SJSA1 (cell line): ENCODE measurements at regions not wholly inside any gene's neighbourhood (a gene's known extent, or its start where the extent isn't known, plus 50 kb on each side); places are given as distances from the start of the nearest gene placed in this dataset.

Experiments used
- DNase-seq, 2 experiments: peaks; one replicate each; pipeline ENCODE4 v3.0.0-alpha.2; 2015 to 2020; ENCODE audit warnings: low spot score in 2 of 2, low read depth in 1 of 2
- H3K27ac ChIP-seq: fragments of 250-450 bp; sonication (Bioruptor Pico); 2 replicates; pipeline ENCODE4 v1.5.1; 2020; ENCODE audit warnings: mild to moderate bottlenecking, moderate library complexity
- H3K27me3 ChIP-seq: fragments of 250-450 bp; sonication (Bioruptor Pico); replicated peaks from 2 replicates; pipeline ENCODE4 v1.5.1; 2020; ENCODE audit warnings: mild to moderate bottlenecking, moderate library complexity
- H3K36me3 ChIP-seq: fragments of 250-450 bp; sonication (Bioruptor Pico); 2 replicates; pipeline ENCODE4 v1.5.1; 2020; ENCODE audit warnings: mild to moderate bottlenecking
- H3K4me1 ChIP-seq: fragments of 250-450 bp; sonication (Bioruptor Pico); replicated peaks from 2 replicates; pipeline ENCODE4 v1.6.1; 2021; ENCODE audit warnings: mild to moderate bottlenecking
- H3K4me3 ChIP-seq: fragments of 250-450 bp; sonication (Bioruptor Pico); 2 replicates; pipeline ENCODE4 v1.5.1; 2020; ENCODE audit warnings: mild to moderate bottlenecking
- H3K9me3 ChIP-seq: fragments of 250-450 bp; sonication (Bioruptor Pico); replicated peaks from 2 replicates; pipeline ENCODE4 v1.5.1; 2020; ENCODE audit warnings: mild to moderate bottlenecking

DNA sequence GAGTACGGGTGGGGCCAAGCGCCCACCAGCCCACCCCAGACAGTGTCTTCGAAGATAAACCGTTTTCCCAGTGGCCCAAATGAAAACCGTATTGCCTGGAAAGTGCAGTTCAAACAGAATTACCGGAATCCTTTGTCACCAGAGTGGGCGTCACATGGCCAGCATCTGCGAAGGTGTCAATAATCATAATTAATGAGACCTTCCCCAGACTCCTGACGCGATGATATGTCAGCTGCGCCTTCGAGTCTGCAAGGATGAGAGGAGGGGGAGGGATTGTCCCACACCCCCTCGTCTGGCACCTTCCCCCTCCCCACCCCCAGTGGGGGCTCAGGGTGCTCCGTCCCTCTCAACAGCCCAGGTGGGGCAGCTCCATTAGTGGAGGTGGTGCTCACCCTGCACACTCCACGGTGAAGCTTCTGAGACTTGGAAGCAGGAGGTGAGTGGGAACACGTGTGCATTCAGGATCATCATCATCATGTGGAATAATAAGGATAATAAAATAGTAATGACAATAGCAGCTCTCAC lies 215.1 kb downstream of the PTPRU start:
- H3K27ac ChIP-seq = no peak overlapping the region

DNA sequence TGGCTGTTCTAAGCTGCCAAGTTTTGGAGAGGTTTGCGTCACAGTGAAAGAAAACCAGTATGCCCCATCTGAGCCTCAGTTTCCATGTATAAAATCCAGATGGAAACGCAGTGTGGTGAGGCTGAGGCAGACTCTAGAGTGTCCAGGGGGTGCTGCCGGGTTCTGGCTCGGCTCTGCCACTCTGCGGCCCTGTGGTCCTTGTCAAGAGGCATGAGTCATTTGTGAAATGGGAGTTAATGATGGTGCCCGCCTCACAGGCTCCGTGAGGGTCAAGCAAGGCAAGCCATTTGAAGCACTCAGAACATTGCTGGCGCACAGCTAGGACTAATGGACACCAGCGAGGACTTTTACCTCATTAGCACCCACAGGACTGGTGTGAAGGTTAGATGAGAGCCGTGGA lies 214.3 kb downstream of the PTPRU start:
- no peaks in the 10 kb centered on the region for H3K27me3 ChIP-seq
- no peaks in the 10 kb centered on the region for H3K4me1 ChIP-seq
- H3K9me3 ChIP-seq = no peaks in the 10 kb centered on the region
- H3K4me3 ChIP-seq = no peak overlapping the region
- H3K36me3 ChIP-seq = no peaks in the 10 kb centered on the region
- DNase-seq = no peak
- H3K27ac ChIP-seq = no peak overlapping the region

More for the DNA sequence above, 215.1 kb downstream of the PTPRU start:
- Histone ChIP-seq H3K4me3 (no peak overlapping the region), H3K9me3 (no peaks in the 10 kb centered on the region), H3K4me1 (no peaks in the 10 kb centered on the region), H3K36me3 (no peaks in the 10 kb centered on the region), H3K27me3 (no peaks in the 10 kb centered on the region)
- DNase-seq = no peak

DNA sequence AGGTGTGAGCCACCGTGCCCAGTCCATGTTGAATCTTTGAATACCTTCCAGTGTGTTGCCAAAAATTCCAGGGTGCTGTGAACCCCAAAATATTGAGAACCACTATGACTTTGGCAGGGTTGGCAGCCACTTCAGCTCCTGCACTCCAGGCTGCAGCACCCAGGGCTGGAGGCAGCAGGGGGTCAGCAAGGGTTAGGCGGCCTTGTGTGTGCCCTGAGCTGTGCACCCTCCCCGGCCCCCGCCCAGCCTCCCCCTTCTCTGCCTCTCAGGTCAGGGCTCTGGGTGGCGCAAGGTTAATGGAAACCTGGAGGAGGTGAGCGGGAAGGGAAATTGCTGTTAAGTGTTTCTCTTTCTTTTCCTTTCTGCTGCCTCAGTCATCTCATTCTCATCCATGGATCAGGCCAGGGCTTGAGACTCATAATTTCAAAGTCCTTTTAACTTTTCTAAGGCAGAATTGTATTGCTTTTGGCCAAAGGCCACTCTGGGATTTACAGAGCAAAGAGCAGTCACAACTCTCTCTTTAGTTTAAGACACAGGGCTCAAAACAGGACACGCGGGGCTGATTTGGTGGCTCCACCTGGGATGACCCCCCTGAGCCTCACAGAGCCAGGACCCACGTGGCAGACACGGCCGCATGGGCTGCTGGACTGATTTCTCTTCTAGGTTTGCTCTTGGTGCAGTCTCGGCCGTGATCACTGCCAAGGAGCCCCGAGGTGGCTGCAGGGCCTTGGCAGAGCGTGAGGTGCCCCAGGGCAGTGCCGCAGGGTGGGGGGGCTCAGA lies 212.3 kb downstream of the PTPRU start:
- no peak for DNase-seq
- no peaks in the 10 kb centered on the region for H3K9me3 ChIP-seq
- H3K4me3 ChIP-seq = no peak overlapping the region
- H3K27me3 ChIP-seq = no peaks in the 10 kb centered on the region
- no peaks in the 10 kb centered on the region for H3K36me3 ChIP-seq
- H3K27ac ChIP-seq = no peak overlapping the region
- H3K4me1 ChIP-seq = no peaks in the 10 kb centered on the region

DNA sequence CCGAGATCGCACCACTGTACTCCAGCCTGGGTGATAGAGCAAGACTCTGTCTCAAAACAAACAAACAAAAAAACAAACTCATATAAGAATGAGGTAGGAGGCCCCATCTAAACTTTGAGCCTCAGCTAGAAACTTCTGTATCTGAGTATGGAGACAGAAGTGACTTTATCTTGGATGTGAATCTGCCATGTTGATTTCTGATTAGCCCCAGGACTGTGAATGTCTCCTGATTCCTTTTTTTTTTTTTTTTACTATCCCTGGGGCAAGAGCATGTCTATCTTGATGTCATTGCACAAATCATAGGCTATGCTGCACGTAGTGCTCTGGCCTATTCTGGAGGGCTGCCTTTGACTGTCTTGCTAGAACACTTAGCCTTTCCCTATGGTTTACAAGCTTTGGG lies 211.0 kb downstream of the PTPRU start:
- no peaks in the 10 kb centered on the region for H3K27me3 ChIP-seq
- no peak overlapping the region for H3K4me3 ChIP-seq
- H3K27ac ChIP-seq = no peak overlapping the region
- H3K36me3 ChIP-seq = no peaks in the 10 kb centered on the region
- H3K9me3 ChIP-seq = no peaks in the 10 kb centered on the region
- no peak for DNase-seq
- H3K4me1 ChIP-seq = no peaks in the 10 kb centered on the region

DNA sequence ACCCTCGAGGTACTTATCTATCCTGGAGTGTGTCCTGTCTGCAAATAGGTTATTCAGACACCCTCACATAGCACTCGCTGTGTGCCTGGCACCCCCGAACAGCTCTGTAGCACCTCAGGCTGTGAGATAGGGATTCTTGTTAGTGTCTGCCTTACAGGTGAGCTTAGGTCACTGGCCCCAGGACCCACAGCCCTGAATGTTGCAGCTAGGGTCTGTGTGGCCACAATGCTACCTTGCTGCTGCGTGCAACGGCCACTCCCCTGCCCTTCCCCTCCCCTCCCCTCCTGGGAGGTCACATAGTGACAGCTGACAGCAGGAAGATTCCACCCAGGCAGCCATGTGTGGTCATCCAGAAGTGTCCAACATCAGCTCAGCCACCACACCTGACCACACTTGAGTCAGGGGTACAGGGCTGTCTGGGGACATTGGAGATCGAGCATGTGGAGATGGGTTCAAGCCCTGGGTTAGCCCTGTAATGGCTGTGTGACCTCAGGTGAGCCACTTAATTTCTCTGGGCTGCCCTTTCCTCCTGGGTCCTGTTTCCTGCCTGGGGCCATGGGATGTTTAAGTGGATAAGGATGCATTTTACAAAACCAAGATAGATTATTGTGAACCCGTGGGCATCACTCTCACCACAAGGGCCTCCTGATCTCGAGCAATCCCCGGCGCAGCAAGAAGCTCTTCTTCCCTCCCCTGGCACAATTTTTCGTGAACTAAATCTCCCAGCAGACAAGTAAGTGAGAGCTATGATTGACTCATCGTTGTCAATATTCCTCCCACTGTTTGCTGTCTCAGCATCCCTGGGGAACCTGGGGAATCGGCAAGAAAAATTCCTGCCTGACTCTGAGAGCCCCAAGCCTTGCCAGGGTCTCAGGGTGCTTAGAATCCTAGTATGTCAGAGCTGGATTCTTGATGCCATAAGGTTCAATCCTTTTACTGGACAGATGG lies 208.7 kb downstream of the PTPRU start:
- Histone ChIP-seq H3K4me1 (no peaks in the 10 kb centered on the region), H3K27ac (no peak overlapping the region), H3K27me3 (peaks cover 18% of the 10 kb centered on the region), H3K4me3 (no peak overlapping the region), H3K9me3 (no peaks in the 10 kb centered on the region), H3K36me3 (no peaks in the 10 kb centered on the region)
- no peak for DNase-seq

DNA sequence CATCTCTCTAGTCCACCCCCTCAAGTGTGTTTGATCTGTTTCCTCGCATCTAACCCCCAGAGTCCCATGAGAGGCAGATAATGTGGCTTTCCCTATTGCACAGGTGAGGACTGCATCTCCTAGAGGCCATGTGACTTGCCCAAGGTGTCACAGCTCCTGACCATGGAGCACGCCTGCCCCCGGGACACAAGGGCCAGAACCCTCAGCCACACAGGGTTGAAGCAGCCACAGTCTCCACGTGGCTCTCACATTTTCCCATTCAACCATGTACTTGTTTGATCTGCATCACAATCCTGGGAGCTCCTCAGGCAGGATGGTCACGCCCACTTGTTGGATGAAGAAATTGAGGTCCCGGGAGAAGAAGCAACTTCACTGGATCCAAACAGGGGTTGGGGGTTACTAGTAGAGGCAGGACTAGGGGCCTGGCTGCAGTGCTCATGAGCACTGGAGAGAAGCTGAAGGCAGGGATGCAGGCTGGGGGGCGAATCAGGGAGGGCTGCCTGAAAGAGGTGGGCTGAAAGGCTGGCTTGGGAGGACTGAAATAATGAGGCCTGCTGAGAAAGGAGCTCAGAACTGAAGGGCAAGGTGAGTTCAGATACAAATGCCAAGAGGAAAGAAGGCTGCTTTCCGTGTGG lies 207.9 kb downstream of the PTPRU start:
- Histone ChIP-seq H3K4me3 (no peak overlapping the region), H3K36me3 (no peaks in the 10 kb centered on the region), H3K4me1 (no peaks in the 10 kb centered on the region), H3K27me3 (peaks cover 22% of the 10 kb centered on the region), H3K27ac (no peak overlapping the region), H3K9me3 (no peaks in the 10 kb centered on the region)
- no peak for DNase-seq

DNA sequence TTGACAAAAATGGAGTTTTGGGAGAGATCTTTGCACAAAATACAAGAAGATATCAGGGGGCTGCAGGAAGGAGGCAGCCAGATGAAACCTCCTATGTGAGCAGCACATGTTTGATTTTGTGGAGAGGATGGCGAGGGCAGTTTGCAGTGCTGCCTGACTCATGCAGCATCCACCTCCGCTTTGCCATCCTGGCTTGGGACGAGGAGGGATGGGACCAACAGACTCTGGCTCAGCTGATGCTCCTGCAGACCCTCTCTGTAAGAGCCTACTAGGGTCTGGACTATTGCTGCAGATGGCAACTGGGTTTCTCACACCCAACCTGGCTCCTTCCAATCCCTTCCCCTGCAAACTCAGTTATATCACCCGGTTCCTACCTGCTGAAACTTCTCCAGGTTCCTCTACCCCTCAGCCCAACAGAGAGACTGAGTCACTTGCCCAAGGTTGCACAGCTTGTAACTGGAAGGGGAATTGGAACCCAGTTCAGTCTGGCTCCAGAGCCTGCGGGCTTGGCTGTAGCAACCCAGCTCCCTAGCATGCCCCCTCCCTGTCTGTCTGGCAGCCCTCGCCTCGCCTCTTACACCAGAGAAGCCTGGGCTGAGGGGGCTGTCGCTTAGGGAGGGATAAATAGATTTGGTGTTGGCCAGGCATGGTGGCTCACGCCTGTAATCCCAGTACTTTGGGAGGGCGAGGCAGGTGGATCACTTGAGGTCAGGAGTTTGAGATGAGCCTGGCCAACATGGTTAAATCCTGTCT lies 205.8 kb downstream of the PTPRU start:
- Histone ChIP-seq H3K27me3 (peaks cover 32% of the 10 kb centered on the region), H3K36me3 (no peaks in the 10 kb centered on the region), H3K4me3 (no peak overlapping the region), H3K9me3 (no peaks in the 10 kb centered on the region), H3K27ac (no peak overlapping the region), H3K4me1 (no peaks in the 10 kb centered on the region)
- DNase-seq = no peak

DNA sequence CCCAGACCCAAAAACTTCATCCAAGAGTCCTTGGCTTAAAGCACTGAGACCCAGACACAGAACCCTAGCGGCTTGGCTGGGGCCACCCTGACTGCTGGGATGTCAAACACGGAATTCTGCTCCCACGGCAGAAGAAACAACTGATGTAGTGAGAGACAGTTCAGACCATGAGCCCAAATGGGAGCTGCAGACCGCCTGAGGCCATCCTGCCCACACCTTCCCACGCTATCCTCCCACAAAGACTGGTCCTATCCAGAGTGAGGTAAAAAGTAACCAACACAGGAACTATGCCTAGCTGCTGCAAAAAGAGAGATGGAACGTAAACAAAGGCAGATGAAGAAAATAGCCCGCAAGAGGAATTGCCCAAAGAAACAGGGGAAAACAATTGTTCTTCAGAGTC lies 203.3 kb downstream of the PTPRU start:
- Histone ChIP-seq H3K4me3 (no peak overlapping the region), H3K4me1 (no peaks in the 10 kb centered on the region), H3K27me3 (peaks cover 32% of the 10 kb centered on the region), H3K27ac (no peak overlapping the region), H3K9me3 (no peaks in the 10 kb centered on the region), H3K36me3 (no peaks in the 10 kb centered on the region)
- no peak for DNase-seq

DNA sequence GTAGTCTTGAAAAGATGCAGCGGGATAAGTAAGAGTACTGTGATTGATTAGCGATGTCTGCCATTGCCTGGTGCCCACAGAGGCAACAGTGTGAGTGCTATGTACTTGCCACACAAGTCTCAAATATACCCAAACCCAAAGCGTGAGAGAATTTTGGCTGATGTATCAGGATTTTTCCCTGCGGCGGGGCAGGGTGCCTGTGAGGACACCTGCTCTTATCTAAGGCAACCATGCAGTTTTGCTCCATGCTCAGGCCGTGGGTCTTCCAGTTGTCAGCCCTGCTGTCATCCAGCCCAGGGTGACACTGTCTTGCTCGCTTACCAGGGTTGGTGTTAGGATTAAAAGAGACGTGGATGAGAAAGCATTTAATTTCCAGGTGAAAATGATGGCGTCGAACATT lies 202.7 kb downstream of the PTPRU start:
- H3K4me3 ChIP-seq = no peak overlapping the region
- no peaks in the 10 kb centered on the region for H3K9me3 ChIP-seq
- peaks cover 32% of the 10 kb centered on the region for H3K27me3 ChIP-seq
- H3K27ac ChIP-seq = no peak overlapping the region
- H3K36me3 ChIP-seq = no peaks in the 10 kb centered on the region
- no peak for DNase-seq
- no peaks in the 10 kb centered on the region for H3K4me1 ChIP-seq

DNA sequence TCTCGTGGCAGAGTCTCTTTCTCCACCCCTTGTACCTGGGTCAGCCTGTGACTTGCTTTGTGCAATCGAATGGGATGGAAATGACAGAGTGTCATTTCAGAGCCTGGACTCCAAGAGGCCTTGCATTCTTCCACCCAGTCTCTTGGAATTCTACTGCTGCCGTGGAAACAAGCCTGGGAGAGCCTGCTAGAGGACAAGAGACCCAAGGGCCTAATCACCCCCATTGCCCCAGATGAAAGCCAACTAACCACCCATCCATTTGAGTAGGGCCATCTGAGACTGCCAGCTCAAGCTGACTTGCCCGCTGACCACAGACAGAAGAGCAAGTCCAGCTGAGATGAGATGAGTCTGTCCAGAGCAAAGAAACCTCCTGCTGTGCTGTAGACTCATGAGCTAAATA lies 201.6 kb downstream of the PTPRU start:
- DNase-seq = no peak
- H3K4me3 ChIP-seq = no peak overlapping the region
- no peaks in the 10 kb centered on the region for H3K36me3 ChIP-seq
- no peaks in the 10 kb centered on the region for H3K4me1 ChIP-seq
- peaks cover 32% of the 10 kb centered on the region for H3K27me3 ChIP-seq
- no peak overlapping the region for H3K27ac ChIP-seq
- H3K9me3 ChIP-seq = no peaks in the 10 kb centered on the region

DNA sequence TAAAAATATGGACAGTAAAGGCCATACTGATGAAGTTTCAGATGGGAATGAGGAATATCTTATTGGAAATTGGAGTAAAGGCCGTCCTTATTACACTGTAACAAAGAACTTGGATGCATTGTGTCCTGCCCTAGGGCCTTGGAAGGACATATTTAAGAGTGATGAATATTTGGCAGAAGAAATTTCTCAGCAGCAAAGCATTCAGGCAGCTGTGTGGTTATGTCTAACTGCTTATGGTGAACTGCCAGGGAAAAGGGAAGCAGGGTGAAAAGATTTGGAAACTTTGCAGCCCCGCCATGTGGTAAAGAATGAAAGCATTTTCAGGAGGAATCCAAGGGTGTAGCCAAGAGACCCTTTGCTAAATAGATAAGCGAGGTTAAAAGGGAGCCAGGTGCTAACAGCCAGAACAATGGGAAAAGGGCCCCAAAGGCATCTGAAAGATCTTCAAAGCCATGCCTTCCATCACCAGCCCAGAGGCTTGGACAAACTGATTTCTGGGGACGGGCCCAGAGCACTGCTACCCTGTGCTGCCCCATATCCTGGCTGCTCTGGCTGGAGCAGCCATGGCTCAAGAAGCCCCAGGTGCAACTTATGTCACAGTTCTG lies 200.0 kb downstream of the PTPRU start:
- Histone ChIP-seq H3K4me1 (no peaks in the 10 kb centered on the region), H3K36me3 (no peaks in the 10 kb centered on the region), H3K27me3 (peaks cover 25% of the 10 kb centered on the region), H3K27ac (no peak overlapping the region), H3K4me3 (no peak overlapping the region), H3K9me3 (no peaks in the 10 kb centered on the region)
- DNase-seq = no peak

DNA sequence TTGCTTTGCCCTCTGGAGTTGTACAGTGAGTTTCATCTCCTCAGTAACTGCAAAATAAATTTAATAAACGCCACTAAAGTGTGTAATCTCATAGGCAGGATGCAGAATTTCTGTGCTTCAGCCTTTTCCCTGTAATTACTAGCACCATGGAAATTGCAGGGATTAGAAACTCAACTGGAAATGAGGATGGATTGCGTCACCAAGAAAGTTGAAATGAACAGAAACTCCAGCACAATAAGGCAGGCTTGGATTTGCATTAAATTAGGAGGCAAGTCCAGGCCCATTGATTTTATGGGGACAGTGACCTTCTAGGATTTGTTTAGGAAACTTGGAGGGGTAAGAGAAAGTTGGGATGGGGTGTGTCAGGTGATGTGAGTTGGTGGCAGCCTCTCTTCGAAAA lies 197.5 kb downstream of the PTPRU start:
- H3K4me1 ChIP-seq = no peaks in the 10 kb centered on the region
- H3K9me3 ChIP-seq = no peaks in the 10 kb centered on the region
- peaks cover 6% of the 10 kb centered on the region for H3K27me3 ChIP-seq
- DNase-seq = no peak
- no peak overlapping the region for H3K27ac ChIP-seq
- H3K36me3 ChIP-seq = no peaks in the 10 kb centered on the region
- H3K4me3 ChIP-seq = no peak overlapping the region

DNA sequence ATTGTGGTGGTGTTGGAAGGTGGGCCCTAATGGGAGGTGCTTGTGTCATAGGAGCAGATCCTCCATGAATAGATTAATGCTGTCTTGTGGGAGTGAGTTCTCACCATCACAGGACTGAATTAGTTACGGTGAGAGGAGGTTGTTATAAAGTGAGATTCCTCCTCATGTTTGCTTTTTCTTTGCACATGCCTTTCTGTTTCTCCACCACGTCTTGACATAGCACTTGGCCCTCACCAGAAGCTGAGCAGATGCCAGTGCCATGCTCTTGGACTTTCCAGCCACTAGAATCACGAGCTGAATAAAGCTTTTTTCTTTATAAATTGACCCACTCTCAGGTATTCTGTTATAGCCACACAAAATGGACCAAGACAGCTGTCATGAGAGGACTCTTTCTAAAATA lies 194.8 kb downstream of the PTPRU start:
- H3K27ac ChIP-seq = no peak overlapping the region
- H3K36me3 ChIP-seq = no peaks in the 10 kb centered on the region
- no peaks in the 10 kb centered on the region for H3K4me1 ChIP-seq
- DNase-seq = no peak
- H3K9me3 ChIP-seq = no peaks in the 10 kb centered on the region
- H3K4me3 ChIP-seq = no peak overlapping the region
- H3K27me3 ChIP-seq = no peaks in the 10 kb centered on the region; the same call in 1 of the 2 replicates
